GM19463 (cell line): ENCODE measurements at regions not wholly inside any gene's neighbourhood (a gene's known extent, or its start where the extent isn't known, plus 50 kb on each side); places are given as distances from the start of the nearest gene placed in this dataset.
"Not testable (repeated sequence)": the region's sequence is repeated elsewhere in the genome, so short reads cannot be mapped to it uniquely, and the experiment has no call there.

Source experiments
- ATAC-seq: cut with Tn5 transposase; IDR thresholded peaks from one replicate; pipeline ENCODE4 v1.9.1; 2021; ENCODE audit warnings: mild to moderate bottlenecking, moderate library complexity; ENCODE audit not compliant: unreplicated experiment

GRCh38 chr14:82872494-82872893, 1338.8 kb upstream of the SEL1L start:
- ATAC-seq: no peak

DNA sequence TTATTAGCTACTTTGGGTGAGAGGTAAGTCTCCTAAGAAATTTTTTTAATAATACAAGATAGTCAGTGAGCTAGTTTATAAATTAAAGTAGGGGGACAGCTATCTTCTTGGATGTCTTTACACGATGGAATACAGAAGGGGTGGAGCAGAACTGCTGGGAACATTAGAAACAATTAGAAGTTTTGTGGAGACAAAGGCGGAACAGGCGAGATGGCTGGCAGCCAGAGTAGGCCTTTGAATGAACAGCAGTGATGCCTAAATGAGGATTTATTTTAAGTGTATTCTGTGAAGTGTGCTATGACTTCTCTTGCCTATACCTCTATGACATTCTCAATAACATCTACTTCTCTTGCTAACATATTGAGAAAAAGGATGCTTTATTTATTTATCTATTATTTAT, 1345.3 kb upstream of the SEL1L start:
- no peak for ATAC-seq

GRCh38 chr14:82879949-82880535, 1346.4 kb upstream of the SEL1L start:
- ATAC-seq: no peak

- ATAC-seq: no peak
These were observed 1353.0 kb upstream of the SEL1L start for GRCh38 chr14:82886670-82887069.

- no peak for ATAC-seq
These were observed 1356.0 kb upstream of the SEL1L start for GRCh38 chr14:82889701-82890100.

- no peak for ATAC-seq
These were observed 1362.8 kb upstream of the SEL1L start for GRCh38 chr14:82896476-82896875.

DNA sequence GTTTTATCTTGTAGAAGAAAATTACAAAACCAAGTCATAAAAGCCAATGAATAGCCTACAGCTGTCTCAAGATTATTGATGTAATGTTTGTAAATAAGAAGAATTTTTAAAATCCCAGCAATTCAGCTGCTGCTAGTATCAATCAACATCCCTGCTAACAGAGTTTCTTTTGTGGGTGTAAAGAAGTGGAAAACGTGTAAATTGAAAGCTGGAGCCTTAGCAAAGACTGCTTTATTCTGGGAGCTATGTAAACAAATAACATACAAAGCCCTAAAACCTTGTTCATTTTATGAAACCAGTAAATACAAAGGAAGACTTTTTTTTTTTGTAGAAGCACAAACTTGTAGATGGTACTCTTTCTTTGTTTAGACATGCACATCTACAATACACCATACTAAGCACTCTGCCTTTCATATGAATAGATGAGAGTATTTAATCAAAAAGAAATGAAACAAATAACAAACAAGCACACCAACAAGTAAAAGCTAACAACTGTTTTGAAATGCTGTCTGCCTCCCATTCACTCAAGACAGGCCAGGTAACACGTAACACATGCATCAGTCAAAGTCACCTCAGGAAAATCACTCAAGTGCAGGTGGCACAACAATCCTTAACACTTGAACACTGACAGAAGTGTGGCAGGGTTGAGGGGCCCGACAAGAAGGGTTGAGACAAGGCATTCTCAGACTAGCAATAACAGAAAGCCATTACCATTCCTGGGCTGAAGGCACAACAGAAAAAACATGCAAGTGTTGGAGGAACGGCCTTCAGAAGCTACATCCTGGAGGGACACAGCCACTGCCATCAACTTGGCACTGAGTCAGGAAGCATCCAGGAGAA, 1364.0 kb upstream of the SEL1L start:
- ATAC-seq: no peak

GRCh38 chr14:82905762-82906161, 1372.1 kb upstream of the SEL1L start:
- ATAC-seq: no peak

DNA sequence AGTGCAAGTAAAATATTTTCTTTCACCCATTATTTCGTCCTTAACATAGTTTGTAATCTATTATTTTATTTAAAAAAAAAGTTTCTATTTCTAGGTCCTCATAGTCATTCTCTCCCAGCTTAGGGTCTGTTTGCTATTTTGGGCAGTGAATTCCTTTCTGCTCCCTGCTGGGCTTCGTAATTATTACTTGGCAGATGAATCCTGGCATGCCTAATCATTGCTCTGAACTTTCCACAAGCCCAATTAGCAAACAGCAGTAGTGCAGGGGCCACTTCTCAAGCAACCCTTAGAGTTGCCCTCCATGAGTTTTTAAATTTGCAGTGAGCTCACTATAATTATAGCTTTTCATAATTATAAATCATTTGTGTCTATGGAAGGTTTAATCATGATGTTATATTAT, 1378.3 kb upstream of the SEL1L start:
- ATAC-seq: no peak

DNA sequence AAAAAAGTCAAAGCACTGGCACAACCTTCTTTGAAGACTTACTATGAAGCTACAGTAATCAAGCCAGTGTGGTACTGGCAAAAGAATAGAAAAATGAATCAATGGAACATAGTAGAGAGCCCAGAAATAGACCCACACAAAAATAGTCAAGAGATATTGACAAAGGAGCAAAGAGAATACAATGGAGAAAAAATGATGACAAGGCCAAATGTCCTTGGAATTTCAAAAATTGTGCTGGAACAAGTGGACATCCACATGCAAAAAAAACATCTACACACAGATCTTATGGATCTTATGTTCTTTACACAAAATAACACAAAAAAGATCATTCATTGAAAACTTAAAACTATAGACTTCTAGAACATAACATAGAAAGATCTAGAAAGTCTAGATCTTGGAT, 1379.7 kb upstream of the SEL1L start:
- no peak for ATAC-seq

DNA sequence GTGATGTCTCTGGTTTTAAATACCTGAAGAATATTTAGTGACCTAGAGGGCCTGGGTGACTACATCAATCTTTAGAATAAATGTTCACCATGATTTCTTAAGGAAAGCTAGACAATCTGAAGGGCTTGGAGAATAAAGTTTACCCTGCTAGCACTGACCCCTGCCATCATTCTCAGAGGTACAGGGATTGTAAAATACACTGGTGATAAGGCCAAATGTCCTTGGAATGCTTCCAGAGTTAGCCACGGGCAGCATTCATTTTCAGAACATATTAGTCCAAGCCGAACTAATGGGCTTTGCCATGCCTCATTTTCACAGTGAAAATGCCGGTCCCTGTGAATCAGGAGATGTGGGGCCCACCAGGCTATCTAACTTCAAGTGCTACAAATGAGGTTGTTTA, 1381.7 kb upstream of the SEL1L start:
- ATAC-seq: no peak

GRCh38 chr14:82935691-82936090, 1402.0 kb upstream of the SEL1L start:
- no peak for ATAC-seq

- no peak for ATAC-seq
These were observed 1417.5 kb upstream of the SEL1L start for GRCh38 chr14:82951171-82951570.

- no peak for ATAC-seq
These were observed 1430.1 kb upstream of the SEL1L start for GRCh38 chr14:82963756-82964155.

DNA sequence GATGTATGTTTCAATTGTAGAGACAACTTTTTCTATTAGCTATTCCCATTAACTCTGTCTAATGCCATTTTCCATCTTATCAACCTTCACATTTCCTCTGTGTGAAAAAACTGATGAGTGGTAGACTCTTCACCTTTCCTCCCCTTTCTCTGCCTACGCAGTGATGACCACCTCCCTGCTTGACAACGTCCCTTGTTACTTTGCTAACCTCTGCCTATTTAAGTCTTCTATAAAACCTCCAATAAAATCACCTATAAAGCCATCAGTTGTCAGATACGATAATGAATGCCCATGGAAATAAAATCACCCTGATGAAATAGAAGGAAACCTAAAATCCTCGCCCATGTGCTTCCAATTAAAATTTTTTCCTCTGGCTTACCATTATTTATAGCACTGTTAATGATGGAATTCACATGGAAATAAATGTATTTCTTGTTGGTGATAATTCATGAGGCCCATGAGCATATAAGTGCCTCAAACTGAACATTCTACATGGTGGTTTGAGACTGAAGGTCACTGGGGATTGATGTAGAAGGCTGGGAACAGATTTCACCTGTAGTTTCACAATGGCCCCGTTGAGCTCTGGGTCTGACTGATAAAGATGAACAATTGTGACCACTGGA, 1454.0 kb upstream of the SEL1L start:
- ATAC-seq: no peak

GRCh38 chr14:82994547-82994946, 1460.9 kb upstream of the SEL1L start:
- not testable (repeated sequence) for ATAC-seq

- no peak for ATAC-seq
These were observed 1466.1 kb upstream of the SEL1L start for GRCh38 chr14:82999802-83000201.

- no peak for ATAC-seq
These were observed 1470.9 kb upstream of the SEL1L start for GRCh38 chr14:83004456-83005006.

DNA sequence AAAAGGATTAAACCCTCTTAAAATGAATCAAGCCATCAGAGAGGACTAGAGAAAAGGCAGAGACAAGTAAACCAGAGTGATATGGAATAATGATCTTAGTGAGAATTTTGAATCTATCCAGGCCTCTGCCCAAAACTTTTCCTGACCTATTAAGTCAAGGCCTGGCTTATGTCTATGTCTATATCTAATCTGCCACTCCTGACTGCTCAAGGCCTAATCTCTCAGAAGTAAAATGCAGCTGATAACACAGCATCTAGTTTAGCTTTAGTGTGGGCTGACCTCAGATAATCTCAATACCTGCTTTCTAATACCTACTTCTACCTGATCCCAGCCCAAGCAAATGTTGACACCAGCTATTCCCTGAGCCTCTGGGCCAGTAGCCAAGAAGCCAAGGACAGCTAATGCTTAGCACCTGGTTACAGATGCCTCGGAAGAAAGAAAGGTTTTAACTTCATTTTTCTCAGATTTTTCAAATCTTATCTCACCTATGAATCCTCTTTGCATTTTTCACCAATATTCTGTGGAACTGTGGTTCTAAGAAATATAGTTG, 1472.5 kb upstream of the SEL1L start:
- ATAC-seq: no peak

GRCh38 chr14:83007052-83007451, 1473.4 kb upstream of the SEL1L start:
- ATAC-seq: not testable (repeated sequence)

DNA sequence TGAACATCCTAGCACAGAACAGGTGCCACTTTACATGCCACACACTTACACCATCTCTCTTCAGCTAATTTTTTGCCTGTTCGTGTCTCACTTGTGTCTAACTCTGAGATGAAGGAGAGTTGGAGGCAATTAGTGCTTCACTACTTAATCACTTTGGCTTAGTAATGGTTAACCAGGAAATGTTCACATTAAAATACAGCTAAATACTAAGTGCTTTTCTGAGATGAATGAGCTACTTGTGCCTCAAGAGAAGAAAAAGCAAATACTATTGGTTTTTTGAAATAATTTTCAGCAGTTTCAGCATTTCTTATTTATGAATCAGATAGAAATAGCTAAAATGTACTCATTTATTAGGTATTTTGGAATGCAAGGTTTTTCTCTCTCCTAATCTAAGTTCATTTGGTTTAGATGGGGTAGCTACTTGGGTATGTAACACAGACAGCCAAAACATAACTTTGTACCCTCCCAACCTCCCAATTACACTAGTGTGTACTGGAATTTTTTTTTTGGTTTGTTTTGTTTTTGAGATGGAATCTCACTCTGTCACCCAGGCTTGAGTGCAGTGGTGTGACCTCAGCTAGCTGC, 1474.1 kb upstream of the SEL1L start:
- ATAC-seq: no peak
